H1 (cell line): ENCODE measurements at regions not wholly inside any gene's neighbourhood (a gene's known extent, or its start where the extent isn't known, plus 50 kb on each side); places are given as distances from the start of the nearest gene placed in this dataset.

Source experiments
- CTCF ChIA-PET: fragments of 300-600 bp; sonication (Branson Sonifier 250); formaldehyde crosslinking; loops from one replicate; lab custom pipeline; 2021; ENCODE audit not compliant: partially characterized antibody; lab: Charles Lee
- POLR2A ChIA-PET: fragments of 300-600 bp; sonication (Branson Sonifier 250); formaldehyde crosslinking; loops from one replicate; lab custom pipeline; 2021; ENCODE audit warnings: inconsistent platforms; ENCODE audit not compliant: partially characterized antibody; lab: Charles Lee
- DNase-seq, 2 experiments: peaks; one replicate each; pipeline versions ENCODE4 v3.0.0 to v3.0.0-alpha.2; 2010 to 2022; ENCODE audit warnings: low spot score in 2 of 2, low read depth in 1 of 2, mixed read lengths in 1 of 2
- FAIRE-seq: peaks from 2 replicates; lab custom pipeline; 2011; peaks lifted over from hg19 to GRCh38; lab: Jason Lieb, UNC
- H2AFZ ChIP-seq: 2 replicates; pipeline ENCODE4 v1.8.1; 2012; ENCODE audit warnings: low read length, inconsistent platforms
- H2AK5ac ChIP-seq: 2 replicates; pipeline ENCODE4 v1.6.1; 2013; ENCODE audit warnings: low read depth, low read length
- H2BK120ac ChIP-seq: replicated peaks from 2 replicates; pipeline ENCODE3; 2013; ENCODE audit warnings: low read depth, low read length, inconsistent platforms
- H2BK12ac ChIP-seq: 2 replicates; pipeline ENCODE4 v1.6.1; 2013; ENCODE audit warnings: low read depth, low read length
- H2BK15ac ChIP-seq: 2 replicates; pipeline ENCODE4 v1.6.1; 2013; ENCODE audit warnings: low read length
- H2BK20ac ChIP-seq: 2 replicates; pipeline ENCODE4 v1.6.1; 2013; ENCODE audit warnings: low read length
- H2BK5ac ChIP-seq: 2 replicates; pipeline ENCODE4 v1.6.1; 2013; ENCODE audit warnings: low read depth, low read length
- H3K14ac ChIP-seq: 2 replicates; pipeline ENCODE4 v1.6.1; 2013; ENCODE audit warnings: inconsistent platforms; ENCODE audit not compliant: insufficient read length
- H3K18ac ChIP-seq: 2 replicates; pipeline ENCODE4 v1.6.1; 2013; ENCODE audit warnings: low read length; ENCODE audit errors: extremely low read depth
- H3K23ac ChIP-seq: 2 replicates; pipeline ENCODE4 v1.6.1; 2013; ENCODE audit warnings: inconsistent platforms; ENCODE audit not compliant: insufficient read length
- H3K23me2 ChIP-seq: 2 replicates; pipeline ENCODE4 v1.6.1; 2013; ENCODE audit warnings: low read depth, low read length
- H3K27ac ChIP-seq: 2 replicates; pipeline ENCODE4 v1.6.1; 2011; ENCODE audit warnings: low read depth, low read length, inconsistent platforms
- H3K27me3 ChIP-seq, 4 experiments: replicated peaks in 1 of 4; 1 replicate in 1 of 4; 2 replicates in 3 of 4; pipeline versions ENCODE4 v1.6.1 to v1.8.1; 2011 to 2013; ENCODE audit warnings: low read length in 3 of 4, mild to moderate bottlenecking in 3 of 4, inconsistent platforms in 2 of 4, mixed read lengths in 2 of 4, moderate library complexity in 1 of 4; ENCODE audit not compliant: control insufficient read depth in 3 of 4, insufficient read depth in 3 of 4; ENCODE audit errors: extremely low read depth in 1 of 4
- H3K36me3 ChIP-seq, 4 experiments: 2 replicates each; pipeline versions ENCODE4 v1.6.1 to v1.8.1; 2011 to 2013; ENCODE audit warnings: mild to moderate bottlenecking in 4 of 4, low read length in 3 of 4, moderate library complexity in 2 of 4, control low read depth in 1 of 4, inconsistent platforms in 1 of 4; ENCODE audit not compliant: insufficient read depth in 4 of 4, control insufficient read depth in 2 of 4
- H3K4ac ChIP-seq: replicated peaks from 2 replicates; pipeline ENCODE3; 2013; ENCODE audit warnings: low read length, low read depth, mixed read lengths, inconsistent platforms; ENCODE audit not compliant: insufficient read length
- H3K4me1 ChIP-seq, 4 experiments: replicated peaks in 1 of 4; 1 replicate in 1 of 4; 2 replicates in 3 of 4; pipeline versions ENCODE4 v1.6.1 to v1.8.1; 2011 to 2013; ENCODE audit warnings: low read length in 3 of 4, inconsistent platforms in 2 of 4, mixed read lengths in 1 of 4; ENCODE audit not compliant: insufficient read depth in 4 of 4, control insufficient read depth in 3 of 4
- H3K4me2 ChIP-seq, 2 experiments: 2 replicates each; pipeline versions ENCODE4 v1.6.1 to v1.8.1; 2011 to 2013; ENCODE audit warnings: low read depth in 2 of 2, low read length in 2 of 2, control low read depth in 1 of 2, inconsistent platforms in 1 of 2, mild to moderate bottlenecking in 1 of 2; ENCODE audit not compliant: insufficient read depth in 1 of 2
- H3K4me3 ChIP-seq, 4 experiments: fragments of 200-600, 300-600 bp in 1 of 4; sonication (generic), shearing (Covaris generic), sonication (Bioruptor Twin) in 1 of 4; 2 replicates each; pipeline versions ENCODE4 v1.5.1 to v1.8.1; 2011 to 2016; ENCODE audit warnings: low read length in 4 of 4, low read depth in 3 of 4, control low read depth in 2 of 4, inconsistent platforms in 2 of 4, mild to moderate bottlenecking in 2 of 4, mixed read lengths in 1 of 4, moderate library complexity in 1 of 4; ENCODE audit not compliant: insufficient read depth in 2 of 4; ENCODE audit errors: extremely low read depth in 1 of 4
- H3K56ac ChIP-seq: replicated peaks from 2 replicates; pipeline ENCODE3; 2013; ENCODE audit warnings: low read depth, mild to moderate bottlenecking, mixed read lengths, low read length, inconsistent platforms; ENCODE audit not compliant: insufficient read length
- H3K79me1 ChIP-seq: 2 replicates; pipeline ENCODE4 v1.6.1; 2013; ENCODE audit warnings: low read depth, low read length, control low read depth
- H3K79me2 ChIP-seq, 2 experiments: 2 replicates each; pipeline versions ENCODE4 v1.6.1 to v1.8.1; 2012 to 2013; ENCODE audit warnings: low read length in 2 of 2, mild to moderate bottlenecking in 2 of 2, inconsistent platforms in 1 of 2; ENCODE audit not compliant: insufficient read depth in 2 of 2, control insufficient read depth in 1 of 2
- H3K9ac ChIP-seq, 4 experiments: replicated peaks in 1 of 4; 1 replicate in 1 of 4; 2 replicates in 3 of 4; pipeline versions ENCODE4 v1.6.1 to v1.8.1; 2011 to 2013; ENCODE audit warnings: low read depth in 3 of 4, low read length in 3 of 4, control low read depth in 2 of 4, mild to moderate bottlenecking in 2 of 4, moderate library complexity in 2 of 4, inconsistent platforms in 1 of 4; ENCODE audit errors: extremely low read depth in 1 of 4
- H3K9me3 ChIP-seq, 2 experiments: 2 replicates each; pipeline versions ENCODE4 v1.6.1 to v1.8.1; 2012 to 2013; ENCODE audit warnings: mild to moderate bottlenecking in 2 of 2, moderate library complexity in 2 of 2, control low read depth in 1 of 2, inconsistent platforms in 1 of 2, low read depth in 1 of 2, low read length in 1 of 2, mixed read lengths in 1 of 2; ENCODE audit not compliant: insufficient read depth in 2 of 2
- H4K20me1 ChIP-seq, 2 experiments: replicated peaks in 1 of 2; 2 replicates each; pipeline versions ENCODE3 to v1.8.1; 2011 to 2013; ENCODE audit warnings: inconsistent platforms in 2 of 2, low read length in 2 of 2, mild to moderate bottlenecking in 1 of 2; ENCODE audit not compliant: insufficient read depth in 2 of 2, control insufficient read depth in 1 of 2
- H4K5ac ChIP-seq: 2 replicates; pipeline ENCODE4 v1.6.1; 2013; ENCODE audit warnings: low read length, low read depth, mixed read lengths, inconsistent platforms; ENCODE audit not compliant: insufficient read length
- H4K8ac ChIP-seq: 2 replicates; pipeline ENCODE4 v1.8.0; 2013; ENCODE audit warnings: mild to moderate bottlenecking, moderate library complexity, low read length, inconsistent platforms; ENCODE audit not compliant: insufficient read depth; ENCODE audit errors: extremely low read depth
- H4K91ac ChIP-seq: replicated peaks from 2 replicates; pipeline ENCODE3; 2013; ENCODE audit warnings: low read length, mixed read lengths, inconsistent platforms; ENCODE audit not compliant: insufficient read length
- ASH2L ChIP-seq: fragments of 200-600, 300-600 bp; sonication (generic); IDR thresholded peaks from one replicate; pipeline ENCODE4 v1.7.1; 2017; ENCODE audit warnings: low read length
- ATF2 ChIP-seq: IDR thresholded peaks from 2 replicates; pipeline ENCODE4 v1.6.1; 2012; ENCODE audit warnings: low read length, inconsistent platforms
- POU5F1 ChIP-seq: IDR thresholded peaks from 2 replicates; pipeline ENCODE4 v1.6.1; 2011; ENCODE audit warnings: low read depth, mild to moderate bottlenecking, low read length, moderate library complexity
- RBBP5 ChIP-seq: IDR thresholded peaks from 2 replicates; pipeline ENCODE4 v1.7.1; 2012; ENCODE audit warnings: low read depth, mild to moderate bottlenecking, inconsistent platforms, low read length, moderate library complexity, borderline replicate concordance
- SIRT6 ChIP-seq: IDR thresholded peaks from one replicate; pipeline ENCODE4 v1.7.1; 2012; ENCODE audit warnings: low read length, inconsistent platforms
- TAF7 ChIP-seq: optimal IDR thresholded peaks from 2 replicates; pipeline ENCODE3; 2011; ENCODE audit warnings: low read depth, mild to moderate bottlenecking, inconsistent platforms, low read length, moderate library complexity, borderline replicate concordance
- WGBS, 2 experiments: shearing (Covaris generic) in 1 of 2; methylation state at CpG; one replicate each; pipeline versions ENCODE4 v1.1.6 to v1.1.7; 2013 to 2015; ENCODE audit warnings: low lambda C conversion rate in 2 of 2, mixed read lengths in 2 of 2, inconsistent platforms in 1 of 2, low coverage in 1 of 2, missing lambda C conversion rate in 1 of 2; ENCODE audit not compliant: insufficient replicate concordance in 2 of 2, insufficient coverage in 1 of 2, insufficient read length in 1 of 2; ENCODE audit errors: extremely low coverage in 1 of 2, missing lambda C conversion rate in 1 of 2; 5-methylcytosine and 5-hydroxymethylcytosine counted together

- H3K36me3 ChIP-seq = no peaks in the 10 kb centered on the region
- no peak overlapping the region for H2AK5ac ChIP-seq
- no peak overlapping the region for H3K4me2 ChIP-seq
- H3K27me3 ChIP-seq = no peaks in the 10 kb centered on the region
- H3K79me1 ChIP-seq = no peaks in the 10 kb centered on the region
- no peaks in the 10 kb centered on the region for H4K20me1 ChIP-seq
- TF ChIP-seq TAF7 (no peak), POU5F1 (no peak), ATF2 (no peak), ASH2L (no peak), SIRT6 (no peak), RBBP5 (no peak)
- TF ChIP-seq, all 59 proteins: peak for 0
- Histone ChIP-seq H4K8ac (no peak overlapping the region), H2BK12ac (no peak overlapping the region), H2BK20ac (no peak overlapping the region), H3K23ac (no peak overlapping the region), H3K79me2 (peaks cover 0 to 58% of the 10 kb centered on the region in 2 experiments; a peak in 2 of 4 replicates), H3K14ac (no peak overlapping the region), H3K4ac (no peak overlapping the region), H4K91ac (no peak overlapping the region), H3K27ac (no peak overlapping the region), H3K9ac (no peak overlapping the region), H3K56ac (no peak overlapping the region), H2BK15ac (no peak overlapping the region), H4K5ac (no peak overlapping the region), H3K4me3 (no peak overlapping the region), H2BK120ac (no peak overlapping the region), H2AFZ (no peak overlapping the region), H3K4me1 (peaks cover 0 to 2% (median 2%) of the 10 kb centered on the region in 4 experiments; a peak in 2 of 7 replicates), H2BK5ac (no peak overlapping the region), H3K18ac (no peak overlapping the region), H3K9me3 (no peaks in the 10 kb centered on the region), H3K23me2 (peaks cover 3% of the 10 kb centered on the region; the same call in 1 of the 2 replicates)
- DNase-seq = no peak
- POLR2A ChIA-PET = no interaction called here
- no peak for FAIRE-seq
- CTCF ChIA-PET = interaction anchor here (1.0 kb wide), 1 partner anchor 110 kb away, joined by 3 read pairs; no protein-coding TSS in a partner anchor
- WGBS, 2 experiments = 88% methylated on average over 4 of the region's 4 CpGs; no CpG with 5 or more reads in 1 of the 2 experiments
Measured at GRCh38 chr17:30605523-30605922, 128.3 kb downstream of the GOSR1 start.
